H7 (cell line): ENCODE measurements at regions not wholly inside any gene's neighbourhood (a gene's known extent, or its start where the extent isn't known, plus 50 kb on each side); places are given as distances from the start of the nearest gene placed in this dataset.

Source experiments
- DNase-seq: peaks from one replicate; pipeline ENCODE4 v3.0.0; 2012
- H3K27me3 ChIP-seq: 2 replicates; pipeline ENCODE4 v1.6.0; 2011; ENCODE audit warnings: mild to moderate bottlenecking, low read length; ENCODE audit not compliant: control insufficient read depth, insufficient read depth
- H3K36me3 ChIP-seq: replicated peaks from 2 replicates; pipeline ENCODE4 v1.5.1; 2011; ENCODE audit warnings: low read length; ENCODE audit not compliant: control insufficient read depth, insufficient read depth
- H3K4me3 ChIP-seq: 2 replicates; pipeline ENCODE4 v1.5.1; 2011; ENCODE audit warnings: low read depth, mild to moderate bottlenecking, control low read depth, low read length, moderate library complexity; ENCODE audit not compliant: insufficient read depth

- no peak for DNase-seq
- H3K4me3 ChIP-seq: no peak overlapping the region
- H3K27me3 ChIP-seq: no peaks in the 10 kb centered on the region
- H3K36me3 ChIP-seq: no peaks in the 10 kb centered on the region
Observed at GRCh38 chr2:237150186-237150585, 64.5 kb downstream of the COPS8 start.

- no peak overlapping the region for H3K4me3 ChIP-seq
- no peaks in the 10 kb centered on the region for H3K36me3 ChIP-seq
- H3K27me3 ChIP-seq: no peaks in the 10 kb centered on the region
- DNase-seq: no peak
Observed at GRCh38 chr2:237150831-237151375, 65.2 kb downstream of the COPS8 start.

- Histone ChIP-seq H3K4me3 (no peak overlapping the region), H3K27me3 (no peaks in the 10 kb centered on the region), H3K36me3 (no peaks in the 10 kb centered on the region)
- DNase-seq: no peak
Observed at GRCh38 chr2:237152361-237152760, 66.7 kb downstream of the COPS8 start.

- no peak for DNase-seq
- Histone ChIP-seq H3K27me3 (no peaks in the 10 kb centered on the region), H3K36me3 (no peaks in the 10 kb centered on the region), H3K4me3 (no peak overlapping the region)
Observed at GRCh38 chr2:237153181-237153580, 67.5 kb downstream of the COPS8 start.

GRCh38 chr2:237154082-237154638 lies 68.5 kb downstream of the COPS8 start:
- Histone ChIP-seq H3K36me3 (no peaks in the 10 kb centered on the region), H3K27me3 (no peaks in the 10 kb centered on the region), H3K4me3 (no peak overlapping the region)
- DNase-seq: peak; percentile 77

GRCh38 chr2:237154884-237155851 lies 69.5 kb downstream of the COPS8 start:
- DNase-seq: peak; percentile 26
- no peaks in the 10 kb centered on the region for H3K27me3 ChIP-seq
- no peak overlapping the region for H3K4me3 ChIP-seq
- no peaks in the 10 kb centered on the region for H3K36me3 ChIP-seq

GRCh38 chr2:237156031-237156856 lies 70.6 kb downstream of the COPS8 start:
- H3K27me3 ChIP-seq: no peaks in the 10 kb centered on the region
- peak; percentile 40 for DNase-seq

GRCh38 chr2:237156857-237157779 lies 71.4 kb downstream of the COPS8 start:
- DNase-seq: no peak
- Histone ChIP-seq H3K27me3 (no peaks in the 10 kb centered on the region), H3K4me3 (no peak overlapping the region), H3K36me3 (no peaks in the 10 kb centered on the region)

More at GRCh38 chr2:237156031-237156856, 70.6 kb downstream of the COPS8 start:
- Histone ChIP-seq H3K36me3 (no peaks in the 10 kb centered on the region), H3K4me3 (no peak overlapping the region)

- H3K36me3 ChIP-seq: no peaks in the 10 kb centered on the region
- no peak for DNase-seq
- H3K27me3 ChIP-seq: no peaks in the 10 kb centered on the region
- no peak overlapping the region for H3K4me3 ChIP-seq
Observed at GRCh38 chr2:237157780-237158102, 72.1 kb downstream of the COPS8 start.

- Histone ChIP-seq H3K27me3 (no peaks in the 10 kb centered on the region), H3K36me3 (no peaks in the 10 kb centered on the region), H3K4me3 (no peak overlapping the region)
- no peak for DNase-seq
Observed at GRCh38 chr2:237158194-237158593, 72.5 kb downstream of the COPS8 start.

GRCh38 chr2:237159006-237159911 lies 73.6 kb downstream of the COPS8 start:
- DNase-seq: no peak
- H3K27me3 ChIP-seq: no peaks in the 10 kb centered on the region

GRCh38 chr2:237160271-237160919 lies 74.7 kb downstream of the COPS8 start:
- DNase-seq: no peak
- no peaks in the 10 kb centered on the region for H3K27me3 ChIP-seq
- H3K4me3 ChIP-seq: no peak overlapping the region
- H3K36me3 ChIP-seq: no peaks in the 10 kb centered on the region

More at GRCh38 chr2:237159006-237159911, 73.6 kb downstream of the COPS8 start:
- Histone ChIP-seq H3K36me3 (no peaks in the 10 kb centered on the region), H3K4me3 (no peak overlapping the region)
